ENCODE measurements at regions not wholly inside any gene's neighbourhood (a gene's known extent, or its start where the extent isn't known, plus 50 kb on each side); places are given as distances from the start of the nearest gene placed in this dataset.
"Not testable (repeated sequence)": the region's sequence is repeated elsewhere in the genome, so short reads cannot be mapped to it uniquely, and the experiment has no call there.

DNA sequence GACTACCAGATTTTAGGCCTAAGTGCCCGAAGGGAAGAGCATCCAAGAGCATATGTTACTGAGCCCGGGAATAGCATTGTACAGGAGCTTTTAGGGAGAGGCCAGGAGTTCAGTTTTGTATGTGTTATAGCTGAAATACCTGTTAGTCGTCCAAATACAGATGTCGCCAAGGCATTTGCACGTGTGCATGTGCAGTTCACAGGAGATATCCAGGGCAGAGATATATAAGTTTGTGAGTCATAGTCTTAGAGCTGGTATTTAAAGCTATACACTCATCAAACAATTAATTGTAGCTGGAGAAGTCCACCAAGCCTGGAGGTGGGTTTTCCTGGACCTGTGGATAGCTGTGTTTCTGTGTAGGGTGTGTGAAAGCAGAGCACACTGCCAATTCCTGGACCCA is 394.0 kb upstream of the FZD8 start:
- in situ Hi-C loops (cut with MboI; ENCODE audit: low sequenced_read_pairs), result no loop called here
- Histone ChIP-seq H3K4me1 (no peaks in the 10 kb centered on the region), H3K9me3 (no peaks in the 10 kb centered on the region)

DNA sequence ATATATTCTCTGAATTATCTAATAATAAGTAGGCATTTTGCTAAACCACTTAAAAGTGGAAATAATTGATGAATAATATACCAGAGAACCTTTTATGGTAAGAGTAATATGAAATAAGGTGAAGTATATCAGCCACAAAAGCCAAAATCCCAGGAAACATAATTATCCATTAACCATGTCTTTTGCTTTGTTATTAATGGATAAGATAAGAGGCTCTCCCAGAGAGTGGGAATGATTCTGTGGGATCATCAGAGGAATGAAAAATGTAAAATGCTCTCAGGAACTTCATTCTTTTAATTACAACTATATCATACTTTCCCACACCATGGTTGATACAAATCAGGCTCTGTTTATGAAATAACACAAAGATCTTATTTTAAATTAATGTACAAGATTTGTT is 391.7 kb upstream of the FZD8 start:
- Histone ChIP-seq H3K36me3 (replicated peaks) (no peaks in the 10 kb centered on the region), H3K4me3 (no peak overlapping the region), H3K9me3 (no peaks in the 10 kb centered on the region), H3K27me3 (ENCODE audit: low read depth) (no peaks in the 10 kb centered on the region), H3K4me1 (no peaks in the 10 kb centered on the region)
- in situ Hi-C loops (cut with MboI; ENCODE audit: low sequenced_read_pairs), result no loop called here
- DNase-seq (ENCODE audit: low spot score in 2 of 2), result no peak

More for the DNA sequence above, 394.0 kb upstream of the FZD8 start:
- H3K27me3 ChIP-seq (ENCODE audit: low read depth), result no peaks in the 10 kb centered on the region
- no peak for DNase-seq (ENCODE audit: low spot score in 2 of 2)
- no peak overlapping the region for H3K4me3 ChIP-seq
- H3K36me3 ChIP-seq (replicated peaks), result no peaks in the 10 kb centered on the region

DNA sequence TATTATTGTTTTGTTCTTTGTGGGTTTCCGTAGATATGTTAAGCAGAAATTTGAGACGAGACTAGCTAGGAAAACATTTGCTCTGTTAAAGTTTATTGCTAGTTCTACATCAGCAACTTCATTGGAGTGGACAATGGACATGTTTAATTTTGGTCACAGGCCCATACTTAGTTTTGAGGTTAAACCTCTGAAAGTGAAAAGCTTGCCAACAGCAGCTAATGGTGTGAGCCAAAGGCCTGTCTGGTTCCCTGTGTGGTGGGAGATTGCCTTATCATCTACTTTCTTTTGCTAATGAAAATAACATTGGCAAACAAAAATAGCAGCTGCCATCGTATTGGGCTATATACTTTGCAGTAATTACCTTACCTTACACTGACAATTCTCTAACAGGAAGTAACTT is 388.4 kb upstream of the FZD8 start:
- H3K9me3 ChIP-seq, result no peaks in the 10 kb centered on the region
- H3K4me1 ChIP-seq, result no peaks in the 10 kb centered on the region
- H3K4me3 ChIP-seq, result no peak overlapping the region
- in situ Hi-C loops (cut with MboI; ENCODE audit: low sequenced_read_pairs), result no loop called here
- H3K27me3 ChIP-seq (ENCODE audit: low read depth), result no peaks in the 10 kb centered on the region
- H3K36me3 ChIP-seq (replicated peaks), result no peaks in the 10 kb centered on the region
- DNase-seq (ENCODE audit: low spot score in 2 of 2), result no peak

DNA sequence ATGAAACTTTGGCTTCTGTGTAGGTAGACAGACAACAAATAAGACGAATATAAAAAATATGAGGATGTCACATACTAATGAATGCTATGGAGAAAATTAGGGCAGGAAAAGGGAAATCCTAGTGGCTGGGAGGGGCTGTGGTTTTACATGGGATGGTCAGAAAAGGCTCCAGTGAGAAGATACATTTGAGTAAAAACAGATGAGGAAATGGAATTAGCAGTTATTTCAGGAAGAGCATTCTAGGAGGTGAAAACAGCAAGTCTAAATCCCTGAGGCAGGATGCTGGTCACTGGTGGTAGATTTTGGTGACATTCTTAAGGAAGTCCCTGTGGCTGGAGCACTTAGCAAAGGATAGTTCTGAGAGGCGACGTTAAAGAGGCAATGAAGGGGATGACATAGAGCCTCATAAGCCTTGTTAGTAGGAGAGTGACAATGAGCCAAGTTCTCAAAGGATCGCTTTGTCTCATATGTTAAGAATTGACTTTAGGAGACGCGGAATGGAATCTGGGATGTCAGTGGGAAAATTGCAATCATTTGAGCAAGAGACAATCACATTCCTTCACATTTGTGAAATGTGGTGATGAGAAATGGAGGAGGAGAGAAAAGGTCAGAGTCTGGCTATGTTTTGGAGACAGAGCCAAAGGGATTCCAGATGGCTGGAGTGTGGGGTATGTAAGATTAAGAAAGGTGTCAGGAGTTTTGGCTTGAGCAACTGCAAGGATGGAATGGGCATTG is 384.7 kb upstream of the FZD8 start:
- Histone ChIP-seq H3K27me3 (ENCODE audit: low read depth) (no peaks in the 10 kb centered on the region), H3K9me3 (no peaks in the 10 kb centered on the region), H3K4me1 (no peaks in the 10 kb centered on the region), H3K36me3 (replicated peaks) (no peaks in the 10 kb centered on the region), H3K4me3 (no peak overlapping the region)
- in situ Hi-C loops (cut with MboI; ENCODE audit: low sequenced_read_pairs), result no loop called here
- DNase-seq (ENCODE audit: low spot score in 2 of 2), result no peak

DNA sequence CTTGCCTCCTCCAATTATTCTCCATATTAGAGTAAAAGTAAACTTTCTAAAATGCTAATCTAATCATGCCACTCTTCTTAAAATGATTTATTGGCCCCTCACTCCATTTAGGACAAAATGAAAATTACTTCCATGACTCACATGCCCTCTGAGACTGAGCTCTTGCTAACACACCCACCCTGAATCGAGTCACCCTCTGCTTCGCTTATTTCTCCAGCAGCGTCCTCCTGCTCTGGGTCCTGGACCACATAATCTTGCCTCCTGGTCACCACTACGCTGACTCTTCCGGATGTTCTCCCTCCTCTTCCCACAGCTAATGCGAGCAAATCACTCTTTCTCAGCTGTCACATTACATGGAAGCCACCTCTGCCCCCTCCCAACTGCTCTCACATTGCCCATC is 384.0 kb upstream of the FZD8 start:
- H3K27me3 ChIP-seq (ENCODE audit: low read depth), result no peaks in the 10 kb centered on the region
- no peaks in the 10 kb centered on the region for H3K36me3 ChIP-seq (replicated peaks)
- in situ Hi-C loops (cut with MboI; ENCODE audit: low sequenced_read_pairs), result no loop called here
- H3K4me3 ChIP-seq, result no peak overlapping the region
- DNase-seq (ENCODE audit: low spot score in 2 of 2), result no peak
- H3K9me3 ChIP-seq, result no peaks in the 10 kb centered on the region
- H3K4me1 ChIP-seq, result no peaks in the 10 kb centered on the region

DNA sequence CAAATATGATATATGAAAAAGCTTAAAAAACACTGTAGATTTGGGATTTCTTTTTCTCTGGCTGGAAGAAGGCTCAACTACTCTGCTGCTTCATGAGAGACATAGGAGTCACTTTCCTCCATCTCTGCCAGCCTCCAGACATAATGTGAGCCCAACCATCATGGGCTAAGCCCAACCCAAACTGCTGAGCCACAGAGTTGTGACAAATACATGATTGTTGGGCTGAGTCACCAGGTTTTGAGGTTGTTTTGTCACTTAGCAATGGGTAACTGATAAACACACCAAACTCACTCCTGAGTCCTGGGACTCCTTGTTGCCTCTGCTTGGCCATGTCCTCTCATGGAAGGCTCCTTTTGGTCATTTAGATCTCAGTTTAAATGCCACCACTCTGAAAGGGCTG is 381.8 kb upstream of the FZD8 start:
- in situ Hi-C loops (cut with MboI; ENCODE audit: low sequenced_read_pairs), result no loop called here
- H3K36me3 ChIP-seq (replicated peaks), result no peaks in the 10 kb centered on the region
- no peak overlapping the region for H3K4me3 ChIP-seq
- H3K4me1 ChIP-seq, result no peaks in the 10 kb centered on the region
- no peak for DNase-seq (ENCODE audit: low spot score in 2 of 2)
- no peaks in the 10 kb centered on the region for H3K27me3 ChIP-seq (ENCODE audit: low read depth)
- no peaks in the 10 kb centered on the region for H3K9me3 ChIP-seq

DNA sequence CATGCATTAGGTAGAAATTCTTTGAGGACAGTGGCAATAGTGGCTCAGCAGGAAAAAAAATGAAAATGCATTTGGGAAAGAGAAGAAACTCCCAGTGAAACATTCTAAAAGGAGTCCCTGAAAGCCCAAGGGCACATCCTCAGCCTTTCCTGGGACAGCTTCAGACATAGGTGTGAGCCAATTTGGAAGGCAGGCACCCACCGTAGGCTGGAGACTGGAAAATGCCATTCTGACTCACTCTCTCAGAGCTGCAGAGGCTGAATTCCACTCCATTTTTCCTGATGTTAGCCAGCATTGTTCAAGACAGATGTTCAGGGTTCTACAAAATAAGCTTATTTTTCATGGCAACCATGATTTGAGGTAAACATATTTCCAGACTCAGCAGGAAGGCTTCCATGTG is 379.0 kb upstream of the FZD8 start:
- no peak for DNase-seq (ENCODE audit: low spot score in 2 of 2)
- H3K4me1 ChIP-seq, result no peaks in the 10 kb centered on the region
- no peaks in the 10 kb centered on the region for H3K27me3 ChIP-seq (ENCODE audit: low read depth)
- in situ Hi-C loops (cut with MboI; ENCODE audit: low sequenced_read_pairs), result no loop called here
- no peaks in the 10 kb centered on the region for H3K9me3 ChIP-seq
- H3K36me3 ChIP-seq (replicated peaks), result no peaks in the 10 kb centered on the region
- no peak overlapping the region for H3K4me3 ChIP-seq

DNA sequence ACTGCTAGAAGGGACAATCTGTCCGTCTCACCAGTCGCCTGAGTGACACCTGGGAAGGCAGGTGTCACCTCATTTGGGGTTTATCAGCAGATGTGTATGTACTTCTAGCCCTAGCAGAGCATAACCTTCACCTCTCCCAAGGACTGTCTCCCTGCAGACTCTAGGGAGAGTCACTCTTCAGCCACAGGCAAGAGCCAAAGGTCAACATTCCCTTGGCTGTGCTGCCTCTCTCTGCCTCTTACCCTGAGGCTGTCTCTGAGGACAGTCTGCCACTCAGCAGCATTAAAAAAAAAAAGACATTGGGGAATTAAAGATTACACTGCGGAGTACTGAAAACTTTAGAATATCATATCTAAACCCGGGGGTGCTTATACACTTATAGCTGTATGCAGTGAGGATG is 377.7 kb upstream of the FZD8 start:
- in situ Hi-C loops (cut with MboI; ENCODE audit: low sequenced_read_pairs), result no loop called here
- no peaks in the 10 kb centered on the region for H3K27me3 ChIP-seq (ENCODE audit: low read depth)
- DNase-seq (ENCODE audit: low spot score in 2 of 2), result no peak
- H3K9me3 ChIP-seq, result no peaks in the 10 kb centered on the region
- no peak overlapping the region for H3K4me3 ChIP-seq
- H3K4me1 ChIP-seq, result no peaks in the 10 kb centered on the region
- H3K36me3 ChIP-seq (replicated peaks), result no peaks in the 10 kb centered on the region

DNA sequence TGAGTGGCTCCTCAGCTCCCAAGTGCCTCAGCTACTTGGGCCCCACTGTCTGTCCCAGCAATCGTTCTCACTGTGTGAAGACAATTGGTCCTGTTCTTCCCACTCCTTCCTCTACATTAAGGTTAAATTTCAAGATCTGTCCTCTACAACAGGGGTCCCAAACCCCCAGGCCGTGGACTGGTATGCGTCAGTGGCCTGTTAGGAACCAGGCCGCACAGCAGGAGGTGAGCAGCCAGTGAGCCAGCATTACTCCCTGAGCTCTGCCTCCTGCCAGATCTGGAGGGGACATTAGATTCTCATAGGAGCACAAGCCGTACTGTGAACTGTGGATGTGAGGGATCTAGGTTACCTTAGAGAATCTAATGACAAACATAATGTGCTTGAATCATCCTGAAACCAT is 376.9 kb upstream of the FZD8 start:
- Histone ChIP-seq H3K27me3 (ENCODE audit: low read depth) (no peaks in the 10 kb centered on the region), H3K9me3 (no peaks in the 10 kb centered on the region), H3K4me3 (no peak overlapping the region), H3K36me3 (replicated peaks) (no peaks in the 10 kb centered on the region), H3K4me1 (no peaks in the 10 kb centered on the region)
- in situ Hi-C loops (cut with MboI; ENCODE audit: low sequenced_read_pairs), result no loop called here
- DNase-seq (ENCODE audit: low spot score in 2 of 2), result no peak

DNA sequence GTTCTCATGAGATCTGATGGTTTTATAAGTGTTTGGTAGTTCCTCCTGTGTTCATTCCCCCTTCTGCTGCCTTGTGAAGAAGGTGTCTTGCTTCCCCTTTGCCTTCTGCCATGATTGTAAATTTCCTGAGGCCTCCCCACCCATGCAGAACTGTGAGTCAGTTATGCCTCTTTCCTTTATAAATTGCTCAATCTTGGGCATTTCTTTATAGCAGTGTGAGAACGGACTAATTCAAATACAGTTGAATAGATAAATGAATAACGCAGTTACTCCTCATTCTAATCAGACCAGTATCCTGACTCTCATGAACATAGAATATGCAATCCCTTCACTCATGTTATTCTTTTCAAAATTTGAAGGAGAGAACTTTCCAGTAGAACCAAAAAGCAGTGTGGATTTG is 375.0 kb upstream of the FZD8 start:
- no peak for DNase-seq (ENCODE audit: low spot score in 2 of 2)
- in situ Hi-C loops (cut with MboI; ENCODE audit: low sequenced_read_pairs), result no loop called here

DNA sequence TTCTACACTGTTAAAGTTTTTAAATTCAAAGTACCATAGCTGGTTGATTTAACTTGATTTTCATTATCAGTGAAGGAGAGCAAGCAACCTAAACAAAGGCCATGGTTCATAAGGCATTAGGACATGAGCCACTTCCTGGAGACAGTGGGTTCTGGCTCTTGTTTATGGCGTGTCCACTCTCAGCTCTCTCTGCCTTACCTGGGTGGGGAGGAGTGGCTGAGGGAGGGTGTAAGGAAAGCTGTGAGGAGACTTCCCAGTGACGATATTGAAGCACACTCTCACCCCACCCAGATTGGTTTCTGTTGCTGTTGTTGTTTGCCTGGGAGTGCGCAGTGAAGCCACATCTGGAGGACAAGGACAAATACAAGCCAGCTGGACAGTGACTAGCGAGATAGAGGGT is 365.3 kb upstream of the FZD8 start:
- no peak for DNase-seq (ENCODE audit: low spot score in 2 of 2)
- Histone ChIP-seq H3K4me3 (no peak overlapping the region), H3K27me3 (ENCODE audit: low read depth) (no peaks in the 10 kb centered on the region), H3K9me3 (no peaks in the 10 kb centered on the region), H3K36me3 (replicated peaks) (no peaks in the 10 kb centered on the region), H3K4me1 (no peaks in the 10 kb centered on the region)
- in situ Hi-C loops (cut with MboI; ENCODE audit: low sequenced_read_pairs), result no loop called here

More for the DNA sequence above, 375.0 kb upstream of the FZD8 start:
- no peaks in the 10 kb centered on the region for H3K36me3 ChIP-seq (replicated peaks)
- H3K4me1 ChIP-seq, result no peaks in the 10 kb centered on the region
- no peaks in the 10 kb centered on the region for H3K27me3 ChIP-seq (ENCODE audit: low read depth)
- no peak overlapping the region for H3K4me3 ChIP-seq
- no peaks in the 10 kb centered on the region for H3K9me3 ChIP-seq

DNA sequence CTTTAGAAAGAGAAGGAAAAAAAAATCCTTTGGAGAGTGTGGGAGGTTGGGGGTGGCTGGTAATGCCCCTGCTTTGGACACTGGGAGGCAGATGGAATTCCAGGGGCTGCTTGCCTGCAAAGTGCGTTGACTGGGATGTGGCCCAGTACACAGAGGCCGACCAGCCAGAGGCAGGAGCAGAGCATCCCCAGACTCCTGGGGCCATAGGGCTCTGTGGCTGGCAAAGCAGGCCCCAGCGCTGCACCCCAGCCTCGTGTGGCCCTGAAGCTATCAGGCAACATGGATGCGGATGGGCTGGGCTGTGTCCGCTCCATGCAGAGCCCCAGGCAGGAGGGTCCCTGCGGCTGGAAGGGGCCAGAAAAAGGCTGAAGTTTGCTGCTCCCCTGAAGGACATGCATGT is 361.6 kb upstream of the FZD8 start:
- no peak for DNase-seq (ENCODE audit: low spot score in 2 of 2)
- Histone ChIP-seq H3K36me3 (replicated peaks) (no peaks in the 10 kb centered on the region), H3K4me3 (no peak overlapping the region), H3K27me3 (ENCODE audit: low read depth) (no peaks in the 10 kb centered on the region), H3K4me1 (no peaks in the 10 kb centered on the region), H3K9me3 (no peaks in the 10 kb centered on the region)
- in situ Hi-C loops (cut with MboI; ENCODE audit: low sequenced_read_pairs), result no loop called here

DNA sequence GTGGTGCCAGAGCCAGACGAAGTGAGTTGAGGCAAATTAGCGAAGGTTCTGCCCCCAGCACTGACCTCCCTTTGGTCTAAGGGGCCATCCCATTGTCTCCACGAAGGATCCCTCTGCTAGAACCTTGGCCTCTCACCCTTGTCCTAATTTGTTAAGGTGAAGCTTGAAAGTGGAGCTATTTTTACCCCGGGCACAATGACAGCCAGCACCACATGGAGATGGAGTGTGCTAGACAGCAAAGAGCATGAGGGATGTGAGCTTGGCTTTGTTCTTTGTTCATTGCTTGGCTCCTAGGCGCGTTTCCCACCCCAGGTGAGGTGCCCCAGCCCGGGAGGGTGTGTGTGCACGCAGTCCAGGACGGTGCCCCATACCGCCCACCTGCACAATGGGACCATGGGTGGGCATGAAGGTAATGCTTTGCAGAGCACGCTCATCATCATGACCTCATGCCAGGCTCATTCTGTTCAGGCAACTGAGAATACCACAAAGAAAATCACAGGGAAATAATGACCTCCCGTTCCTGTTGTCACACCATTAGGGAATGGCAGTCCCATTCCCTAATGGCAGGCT is 361.0 kb upstream of the FZD8 start:
- H3K27me3 ChIP-seq (ENCODE audit: low read depth), result no peaks in the 10 kb centered on the region
- DNase-seq (ENCODE audit: low spot score in 2 of 2), result no peak
- no peaks in the 10 kb centered on the region for H3K4me1 ChIP-seq
- in situ Hi-C loops (cut with MboI; ENCODE audit: low sequenced_read_pairs), result no loop called here
- no peaks in the 10 kb centered on the region for H3K36me3 ChIP-seq (replicated peaks)
- no peaks in the 10 kb centered on the region for H3K9me3 ChIP-seq
- H3K4me3 ChIP-seq, result no peak overlapping the region

DNA sequence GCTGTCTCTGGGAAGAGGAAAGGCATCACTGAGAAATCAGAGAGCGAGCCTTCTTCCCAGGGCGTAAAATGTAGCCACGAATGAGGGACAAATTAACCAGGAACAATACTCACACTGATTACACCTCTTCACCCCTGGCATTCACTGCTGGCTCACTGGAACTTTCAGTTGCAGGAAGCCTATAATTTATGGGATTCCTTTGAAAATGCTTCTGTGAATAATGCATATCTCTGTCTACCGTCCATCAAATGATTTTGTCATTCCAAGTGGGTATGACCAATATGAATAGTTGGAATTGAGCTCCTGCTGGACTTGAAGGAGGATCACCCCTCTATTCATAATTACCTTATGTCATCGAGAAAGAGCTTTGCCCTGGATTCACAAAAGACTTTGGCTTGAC is 360.3 kb upstream of the FZD8 start:
- no peaks in the 10 kb centered on the region for H3K4me1 ChIP-seq
- in situ Hi-C loops (cut with MboI; ENCODE audit: low sequenced_read_pairs), result no loop called here
- no peaks in the 10 kb centered on the region for H3K36me3 ChIP-seq (replicated peaks)
- H3K4me3 ChIP-seq, result no peak overlapping the region
- H3K9me3 ChIP-seq, result no peaks in the 10 kb centered on the region
- no peaks in the 10 kb centered on the region for H3K27me3 ChIP-seq (ENCODE audit: low read depth)
- no peak for DNase-seq (ENCODE audit: low spot score in 2 of 2)

DNA sequence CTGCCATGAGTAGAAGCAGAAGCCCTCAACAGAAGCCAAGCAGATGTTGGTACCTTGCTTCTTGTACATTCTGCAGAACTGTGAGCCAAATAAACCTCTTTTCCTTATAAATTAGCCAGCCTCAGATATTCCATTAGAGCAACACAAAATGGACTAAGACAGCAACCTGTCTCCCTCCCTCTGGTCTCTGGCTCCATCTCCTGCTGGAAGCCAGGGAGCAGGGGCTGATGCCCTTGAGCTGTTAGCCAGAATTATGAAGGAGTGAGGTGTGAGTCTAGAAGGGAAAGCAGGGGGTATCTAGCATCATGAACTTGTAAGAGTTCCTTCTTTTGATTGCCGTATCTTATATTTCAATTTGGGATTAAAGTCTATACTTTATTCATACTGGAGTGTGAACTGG is 358.7 kb upstream of the FZD8 start:
- H3K36me3 ChIP-seq (replicated peaks); H3K9me3 ChIP-seq; DNase-seq (ENCODE audit: low spot score in 2 of 2); in situ Hi-C loops (cut with MboI; ENCODE audit: low sequenced_read_pairs); H3K4me1 ChIP-seq; H3K27me3 ChIP-seq (ENCODE audit: low read depth); H3K4me3 ChIP-seq: not testable (repeated sequence)

Data from HAP-1 (cell line).